ENCODE measurements at regions not wholly inside any gene's neighbourhood (a gene's known extent, or its start where the extent isn't known, plus 50 kb on each side); places are given as distances from the start of the nearest gene placed in this dataset.

DNA sequence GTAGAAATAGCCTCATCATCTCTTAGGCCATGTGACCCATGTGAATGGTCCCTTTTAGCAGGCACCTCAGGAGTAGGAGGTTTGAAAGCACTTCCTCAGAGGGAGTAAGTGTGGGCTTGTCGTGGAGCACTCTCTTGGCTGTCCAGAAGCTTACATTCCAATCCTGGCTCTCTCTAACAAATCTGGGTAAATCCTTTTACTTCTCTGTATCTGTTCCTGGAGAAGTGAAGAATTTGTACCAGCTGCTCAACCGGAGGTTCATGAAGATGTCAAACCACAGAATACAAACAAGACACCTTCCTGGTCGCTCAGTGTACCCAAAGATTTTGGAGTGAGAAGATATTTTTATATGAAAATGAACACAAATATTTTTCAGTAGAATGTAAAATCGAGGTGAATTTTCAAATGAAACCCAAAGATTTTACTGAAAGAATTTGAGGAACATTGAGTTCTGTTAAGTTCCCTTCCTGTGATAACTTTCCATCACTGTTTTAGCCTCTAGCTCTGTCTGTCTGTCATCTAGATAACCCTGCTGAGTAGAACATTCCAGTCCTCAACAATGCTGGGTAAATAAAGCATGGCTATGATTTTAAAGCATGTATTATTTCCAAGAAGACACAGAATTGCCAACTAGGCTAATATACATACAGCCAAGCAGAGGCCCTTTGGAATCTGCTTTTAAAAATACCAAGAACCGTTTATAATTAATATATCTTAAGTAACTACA lies 263.9 kb upstream of the RGS6 start:
- Histone ChIP-seq H3K4me1 (ENCODE audit: insufficient read depth, low read length, poor library complexity, severe bottlenecking) (peaks cover 9% of the 10 kb centered on the region), H3K4me2 (ENCODE audit: low read length) (no peak overlapping the region), H3K27ac (ENCODE audit: low read depth, low read length, poor library complexity, severe bottlenecking) (no peak overlapping the region), H4K20me1 (ENCODE audit: insufficient read depth, low read length) (no peaks in the 10 kb centered on the region), H3K4me3 (ENCODE audit: low read depth, low read length, poor library complexity, severe bottlenecking) (no peak overlapping the region), H2AFZ (ENCODE audit: low read length) (no peak overlapping the region), H3K36me3 (ENCODE audit: insufficient read depth, low read length) (peaks cover 24% of the 10 kb centered on the region), H3K79me2 (ENCODE audit: insufficient read depth, low read depth, low read length) (no peaks in the 10 kb centered on the region), H3K9me3 (ENCODE audit: low read length) (no peaks in the 10 kb centered on the region), H3K9me2 (ENCODE audit: insufficient read depth, low read length) (no peaks in the 10 kb centered on the region)
- no TSS peak for BruUV-seq (replicated peaks)
- no peak for DNase-seq (ENCODE audit: low spot score)
- ChIA-PET CTCF (ENCODE audit: unreplicated experiment) (no interaction called here), POLR2A (interaction anchor here (0.6 to 2.2 kb wide), 4 partner anchors 10 to 949 kb away, joined by 3 to 10 read pairs (median 3); no protein-coding TSS in a partner anchor)
- TF ChIP-seq EZH2phosphoT487 (IDR thresholded peaks at IDR 0.05; ENCODE audit: borderline replicate concordance, low read depth, low read length): no peak
- TF ChIP-seq, protein P1, sequence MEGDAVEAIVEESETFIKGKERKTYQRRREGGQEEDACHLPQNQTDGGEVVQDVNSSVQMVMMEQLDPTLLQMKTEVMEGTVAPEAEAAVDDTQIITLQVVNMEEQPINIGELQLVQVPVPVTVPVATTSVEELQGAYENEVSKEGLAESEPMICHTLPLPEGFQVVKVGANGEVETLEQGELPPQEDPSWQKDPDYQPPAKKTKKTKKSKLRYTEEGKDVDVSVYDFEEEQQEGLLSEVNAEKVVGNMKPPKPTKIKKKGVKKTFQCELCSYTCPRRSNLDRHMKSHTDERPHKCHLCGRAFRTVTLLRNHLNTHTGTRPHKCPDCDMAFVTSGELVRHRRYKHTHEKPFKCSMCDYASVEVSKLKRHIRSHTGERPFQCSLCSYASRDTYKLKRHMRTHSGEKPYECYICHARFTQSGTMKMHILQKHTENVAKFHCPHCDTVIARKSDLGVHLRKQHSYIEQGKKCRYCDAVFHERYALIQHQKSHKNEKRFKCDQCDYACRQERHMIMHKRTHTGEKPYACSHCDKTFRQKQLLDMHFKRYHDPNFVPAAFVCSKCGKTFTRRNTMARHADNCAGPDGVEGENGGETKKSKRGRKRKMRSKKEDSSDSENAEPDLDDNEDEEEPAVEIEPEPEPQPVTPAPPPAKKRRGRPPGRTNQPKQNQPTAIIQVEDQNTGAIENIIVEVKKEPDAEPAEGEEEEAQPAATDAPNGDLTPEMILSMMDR (conservative IDR thresholded peaks at IDR 0.05; ENCODE audit: low read length): no peak
- intact Hi-C loops (cut with micrococcal nuclease; ENCODE audit: unreplicated experiment): no loop called here

DNA sequence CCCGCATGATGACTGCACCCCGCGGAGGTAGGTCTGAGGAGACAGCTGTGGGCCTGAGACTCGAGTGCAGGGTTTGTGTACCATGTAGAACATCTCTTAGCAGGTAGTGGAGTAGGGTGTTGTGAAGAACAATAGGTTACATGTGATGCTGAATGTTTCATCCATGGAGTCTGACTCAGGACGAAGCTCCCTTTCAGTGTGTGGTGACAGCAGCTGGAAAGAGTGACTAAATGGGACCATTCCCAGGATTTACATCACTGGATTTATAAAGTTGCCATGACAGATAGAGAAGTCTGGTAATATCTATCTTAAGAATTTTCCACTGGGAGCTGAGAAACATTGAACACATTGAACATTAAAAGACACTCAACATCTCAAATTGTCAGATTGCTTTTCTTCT lies 259.6 kb upstream of the RGS6 start:
- H3K4me1 ChIP-seq (ENCODE audit: insufficient read depth, low read length, poor library complexity, severe bottlenecking): peaks cover 9% of the 10 kb centered on the region
- no peak overlapping the region for H3K4me2 ChIP-seq (ENCODE audit: low read length)
- no peaks in the 10 kb centered on the region for H4K20me1 ChIP-seq (ENCODE audit: insufficient read depth, low read length)
- H2AFZ ChIP-seq (ENCODE audit: low read length): no peak overlapping the region
- no peak overlapping the region for H3K27ac ChIP-seq (ENCODE audit: low read depth, low read length, poor library complexity, severe bottlenecking)
- ChIA-PET CTCF (ENCODE audit: unreplicated experiment) (no interaction called here), POLR2A (interaction anchor here (0.6 to 1.1 kb wide), 2 partner anchors 14 to 1396 kb away, joined by 3 read pairs; no protein-coding TSS in a partner anchor)
- no peak for DNase-seq (ENCODE audit: low spot score)
- TF ChIP-seq, protein P1 (conservative IDR thresholded peaks at IDR 0.05; ENCODE audit: low read length): no peak
- no peak for TF ChIP-seq EZH2phosphoT487 (IDR thresholded peaks at IDR 0.05; ENCODE audit: borderline replicate concordance, low read depth, low read length)
- BruUV-seq (replicated peaks): no TSS peak
- peaks cover 17% of the 10 kb centered on the region for H3K36me3 ChIP-seq (ENCODE audit: insufficient read depth, low read length)
- no peaks in the 10 kb centered on the region for H3K9me2 ChIP-seq (ENCODE audit: insufficient read depth, low read length)
- H3K79me2 ChIP-seq (ENCODE audit: insufficient read depth, low read depth, low read length): no peaks in the 10 kb centered on the region
- intact Hi-C loops (cut with micrococcal nuclease; ENCODE audit: unreplicated experiment): no loop called here
- no peaks in the 10 kb centered on the region for H3K9me3 ChIP-seq (ENCODE audit: low read length)
- no peak overlapping the region for H3K4me3 ChIP-seq (ENCODE audit: low read depth, low read length, poor library complexity, severe bottlenecking)

DNA sequence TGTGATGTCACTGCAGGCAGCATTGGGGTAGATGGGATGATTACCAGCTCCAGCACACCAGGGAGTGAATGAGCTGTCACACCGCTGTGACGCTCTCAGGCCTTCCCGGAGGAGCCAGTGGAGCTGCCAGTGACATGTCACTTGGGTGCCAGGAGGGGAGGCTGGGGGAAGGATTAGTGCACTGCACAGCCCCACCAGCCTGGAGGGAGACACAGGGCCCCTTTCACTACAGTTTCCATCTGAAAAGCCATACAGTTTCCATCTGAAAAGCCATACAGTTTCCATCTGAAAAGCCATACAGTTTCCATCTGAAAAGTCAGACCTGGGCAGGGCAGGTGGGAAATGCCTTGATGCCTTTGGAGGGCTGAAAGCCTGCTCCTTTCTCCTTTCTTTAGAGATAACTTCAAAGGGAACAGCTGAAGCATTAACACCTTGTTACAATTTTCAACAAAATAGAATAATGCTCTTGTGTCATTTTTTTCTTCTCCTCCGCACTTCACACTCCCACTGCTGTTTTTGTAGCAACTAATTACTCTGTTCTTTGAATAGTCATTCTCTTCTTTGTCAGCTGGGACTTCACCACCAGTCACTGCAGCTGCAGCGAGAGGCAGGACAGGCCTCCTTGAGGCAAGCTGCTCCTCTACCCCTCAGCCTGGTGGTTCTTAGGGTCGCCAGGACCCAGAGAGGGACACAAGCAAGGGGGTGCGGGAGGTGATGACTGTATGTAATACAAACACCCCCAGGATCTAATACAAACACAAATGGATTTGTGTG lies 256.9 kb upstream of the RGS6 start:
- H3K9me3 ChIP-seq (ENCODE audit: low read length): no peaks in the 10 kb centered on the region
- no peak for DNase-seq (ENCODE audit: low spot score)
- no peak overlapping the region for H3K4me2 ChIP-seq (ENCODE audit: low read length)
- TF ChIP-seq, protein P1 (conservative IDR thresholded peaks at IDR 0.05; ENCODE audit: low read length): no peak
- TF ChIP-seq EZH2phosphoT487 (IDR thresholded peaks at IDR 0.05; ENCODE audit: borderline replicate concordance, low read depth, low read length): no peak
- peaks cover 17% of the 10 kb centered on the region for H3K36me3 ChIP-seq (ENCODE audit: insufficient read depth, low read length)
- BruUV-seq (replicated peaks): no TSS peak
- intact Hi-C loops (cut with micrococcal nuclease; ENCODE audit: unreplicated experiment): no loop called here
- no peak overlapping the region for H2AFZ ChIP-seq (ENCODE audit: low read length)
- no peak overlapping the region for H3K4me3 ChIP-seq (ENCODE audit: low read depth, low read length, poor library complexity, severe bottlenecking)
- ChIA-PET POLR2A (no interaction called here), CTCF (ENCODE audit: unreplicated experiment) (no interaction called here)
- no peaks in the 10 kb centered on the region for H4K20me1 ChIP-seq (ENCODE audit: insufficient read depth, low read length)
- H3K27ac ChIP-seq (ENCODE audit: low read depth, low read length, poor library complexity, severe bottlenecking): no peak overlapping the region
- H3K9me2 ChIP-seq (ENCODE audit: insufficient read depth, low read length): no peaks in the 10 kb centered on the region
- no peaks in the 10 kb centered on the region for H3K79me2 ChIP-seq (ENCODE audit: insufficient read depth, low read depth, low read length)
- H3K4me1 ChIP-seq (ENCODE audit: insufficient read depth, low read length, poor library complexity, severe bottlenecking): peaks cover 9% of the 10 kb centered on the region
